ENCODE measurements at regions not wholly inside any gene's neighbourhood (a gene's known extent, or its start where the extent isn't known, plus 50 kb on each side); places are given as distances from the start of the nearest gene placed in this dataset.

DNA sequence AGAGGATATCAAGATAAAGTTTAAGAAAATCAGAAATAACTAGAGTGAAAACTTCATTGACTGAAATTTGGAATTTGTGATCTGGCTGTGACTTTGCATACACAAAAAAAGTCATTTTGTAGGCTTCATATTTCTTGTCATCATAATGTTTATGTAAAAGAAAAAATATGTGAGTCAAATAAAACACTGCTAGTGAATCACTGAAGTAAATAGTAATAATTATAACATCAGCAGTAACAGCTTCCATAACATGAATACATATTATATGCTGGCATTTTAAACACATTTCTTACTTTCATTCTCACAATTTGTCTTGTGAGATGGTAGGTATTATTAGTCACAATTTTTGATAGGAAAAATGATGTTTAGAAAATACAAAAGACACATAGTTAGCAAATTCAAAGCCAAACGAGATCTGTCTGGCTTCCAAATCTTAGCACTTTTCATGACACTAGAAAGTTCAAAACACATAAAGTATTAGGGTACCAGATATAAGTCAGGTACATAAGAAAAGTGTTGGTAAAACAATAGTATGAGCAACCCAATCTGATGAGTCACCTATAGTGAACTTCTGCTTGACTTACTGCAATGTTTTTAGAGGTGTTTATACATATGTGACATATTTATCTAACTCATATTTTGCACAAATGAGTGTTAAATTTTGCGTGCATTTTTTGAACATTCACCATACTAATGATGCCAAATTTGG lies 241.0 kb upstream of the SNX7 start:
- no peak for DNase-seq

GRCh38 chr1:98417820-98418219 lies 243.7 kb upstream of the SNX7 start:
- no peak for DNase-seq

DNA sequence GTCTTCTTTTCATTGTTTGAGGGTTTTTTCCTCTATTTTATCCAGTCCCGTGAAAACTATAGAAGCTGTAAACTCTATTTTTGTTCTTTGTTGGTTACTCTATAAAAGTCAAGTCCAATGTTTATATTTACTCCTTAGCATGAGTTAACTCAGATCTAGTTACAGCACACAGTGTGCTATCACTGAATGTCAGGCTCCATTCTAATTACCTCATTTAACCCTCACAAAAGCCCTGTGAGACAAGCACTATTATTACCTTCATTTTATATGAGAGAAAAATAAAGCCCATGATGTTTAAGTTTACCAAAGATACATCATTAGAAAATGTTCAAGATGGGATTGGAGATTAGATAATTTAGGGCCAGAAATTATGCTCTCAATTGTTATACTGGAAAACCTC lies 251.4 kb upstream of the SNX7 start:
- DNase-seq, result no peak

GRCh38 chr1:98406352-98407088 lies 255.0 kb upstream of the SNX7 start:
- DNase-seq, result peak; percentile 82

GRCh38 chr1:98405581-98406074 lies 255.9 kb upstream of the SNX7 start:
- peak; percentile 31 for DNase-seq

GRCh38 chr1:98404866-98405265 lies 256.7 kb upstream of the SNX7 start:
- peak; percentile 20 for DNase-seq

- no peak for DNase-seq
Measured at GRCh38 chr1:98403963-98404480, 257.5 kb upstream of the SNX7 start.

- DNase-seq, result no peak
Measured at GRCh38 chr1:98402860-98403259, 258.7 kb upstream of the SNX7 start.

GRCh38 chr1:98400446-98400845 lies 261.1 kb upstream of the SNX7 start:
- no peak for DNase-seq

DNA sequence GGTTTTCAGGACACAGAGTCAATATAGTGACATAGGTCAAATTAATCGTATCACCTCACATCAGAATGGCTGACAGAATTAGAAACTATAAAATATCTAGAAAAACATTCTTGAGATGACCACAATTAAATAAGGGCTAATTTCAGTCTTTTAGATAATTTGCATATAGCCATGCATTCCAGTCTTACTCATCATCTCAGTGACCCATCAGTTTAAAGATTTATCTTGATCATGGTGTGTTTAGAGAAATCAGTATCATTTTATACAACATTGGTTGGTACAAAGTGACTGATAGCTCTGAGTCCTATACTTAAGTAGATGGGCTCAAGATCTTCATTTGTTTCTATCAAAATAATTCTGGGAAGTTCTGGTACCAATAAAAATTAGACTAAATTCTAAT lies 262.3 kb upstream of the SNX7 start:
- DNase-seq, result no peak

DNA sequence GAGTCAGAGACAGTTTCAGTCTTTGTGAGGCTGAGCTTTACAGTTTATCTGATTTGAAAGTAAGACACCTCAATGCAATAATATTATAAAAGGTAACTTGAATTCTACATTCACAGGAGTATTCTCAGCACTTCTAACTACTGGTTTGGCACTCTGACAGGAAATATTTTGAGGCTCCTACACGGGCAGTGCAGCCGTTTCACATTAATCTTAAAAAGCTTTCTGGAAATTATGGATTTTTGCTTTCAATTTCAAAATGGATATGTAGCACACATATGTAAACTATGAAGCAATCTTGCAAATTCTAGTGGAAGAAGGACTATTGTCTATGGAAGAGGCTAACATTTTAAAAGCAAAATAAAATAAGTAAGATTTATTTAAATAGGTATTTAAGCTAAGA lies 262.9 kb upstream of the SNX7 start:
- no peak for DNase-seq

- no peak for DNase-seq
Measured at GRCh38 chr1:98398092-98398491, 263.4 kb upstream of the SNX7 start.

GRCh38 chr1:98393719-98394118 lies 267.8 kb upstream of the SNX7 start:
- no peak for DNase-seq

DNA sequence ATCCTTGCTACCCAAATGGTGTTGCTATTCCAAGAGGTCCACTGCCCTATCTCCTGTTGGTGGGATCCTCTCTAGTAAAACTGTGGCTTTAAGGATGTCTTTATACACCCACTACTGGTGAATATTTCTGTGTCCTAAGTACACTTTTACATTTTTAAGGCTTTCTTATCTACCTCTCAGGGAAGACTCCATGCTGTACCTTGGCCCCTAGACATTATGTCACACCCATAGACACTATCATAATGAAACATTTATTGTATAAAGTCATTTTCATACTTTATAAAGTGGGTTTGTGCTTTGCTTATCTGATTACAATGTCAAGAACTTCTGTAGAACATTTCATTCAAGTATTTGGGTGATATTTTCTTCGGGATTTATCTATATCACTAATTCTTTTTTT lies 270.3 kb upstream of the SNX7 start:
- no peak for DNase-seq

DNA sequence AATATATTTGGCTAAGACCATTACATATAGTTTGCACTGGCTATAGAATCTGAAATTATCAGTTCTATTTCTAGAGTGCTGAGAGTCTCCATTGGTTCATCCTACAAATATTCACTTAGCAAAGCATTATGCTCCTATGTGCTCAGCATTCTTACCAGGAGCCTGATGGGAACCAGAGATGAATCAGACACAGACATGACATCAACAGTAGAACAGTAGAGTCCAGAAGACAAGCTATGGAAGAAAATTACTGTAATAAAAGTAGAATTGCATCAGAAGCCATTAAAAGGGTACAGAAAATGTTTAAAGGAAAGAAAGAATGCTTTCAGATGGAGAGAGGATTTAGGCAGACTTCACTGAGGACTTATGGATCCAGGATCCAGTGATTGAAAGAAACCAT lies 271.7 kb upstream of the SNX7 start:
- DNase-seq, result no peak

GRCh38 chr1:98388441-98388840 lies 273.1 kb upstream of the SNX7 start:
- no peak for DNase-seq

DNA sequence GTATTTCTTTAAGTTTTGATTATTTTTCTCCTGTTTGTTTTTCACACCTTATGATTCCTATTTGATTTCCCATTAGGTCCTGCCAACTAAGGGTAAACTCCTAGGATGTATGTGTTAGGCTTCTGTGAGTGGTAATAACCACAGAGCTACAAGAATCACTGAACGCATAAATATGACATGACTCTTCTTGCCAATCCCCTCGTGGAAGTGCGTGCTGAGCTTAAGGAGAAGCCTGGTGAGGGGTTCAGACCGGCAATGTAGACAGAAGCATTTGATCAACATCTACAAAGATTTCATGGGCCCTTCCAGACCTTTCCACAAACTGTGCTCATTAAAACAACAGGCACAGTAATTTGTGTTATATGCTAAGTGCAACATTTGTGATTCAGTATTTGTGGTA lies 273.8 kb upstream of the SNX7 start:
- DNase-seq, result no peak

- DNase-seq, result no peak
Measured at GRCh38 chr1:98386675-98387440, 274.7 kb upstream of the SNX7 start.

GRCh38 chr1:98385652-98386051 lies 275.9 kb upstream of the SNX7 start:
- no peak for DNase-seq

DNA sequence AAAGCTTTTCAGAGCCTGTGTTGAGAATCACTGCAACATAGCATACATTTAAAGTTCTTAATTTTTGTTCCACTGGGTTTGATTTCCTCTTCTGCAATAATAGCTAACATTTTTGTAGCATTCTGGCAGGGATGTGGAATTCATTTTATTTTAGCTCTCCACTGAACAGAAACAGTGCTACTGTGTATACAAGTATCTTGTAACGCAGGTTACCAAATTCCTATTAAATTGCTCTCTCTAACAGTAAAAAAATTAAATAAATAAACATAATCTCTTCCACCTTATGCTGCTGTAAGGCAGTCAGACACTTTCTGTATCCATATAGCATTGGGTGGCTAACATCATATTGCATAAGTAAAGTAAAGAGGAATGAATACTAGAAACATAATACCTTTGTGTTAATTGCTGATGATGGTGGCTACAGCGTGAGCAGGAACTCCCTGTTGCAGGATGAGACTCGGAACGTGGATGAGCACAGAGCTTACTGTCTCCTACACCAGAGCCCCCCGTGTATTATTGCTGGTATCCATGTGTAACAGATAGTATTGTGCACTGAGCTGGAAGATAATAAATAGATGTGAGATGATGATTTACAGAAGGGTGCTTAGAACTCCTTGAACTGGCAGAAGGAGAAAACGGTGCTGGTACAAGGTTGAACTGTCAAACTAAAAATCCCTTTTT lies 276.9 kb upstream of the SNX7 start:
- DNase-seq, result peak; percentile 11

GRCh38 chr1:98382986-98383740 lies 278.4 kb upstream of the SNX7 start:
- DNase-seq, result no peak

DNA sequence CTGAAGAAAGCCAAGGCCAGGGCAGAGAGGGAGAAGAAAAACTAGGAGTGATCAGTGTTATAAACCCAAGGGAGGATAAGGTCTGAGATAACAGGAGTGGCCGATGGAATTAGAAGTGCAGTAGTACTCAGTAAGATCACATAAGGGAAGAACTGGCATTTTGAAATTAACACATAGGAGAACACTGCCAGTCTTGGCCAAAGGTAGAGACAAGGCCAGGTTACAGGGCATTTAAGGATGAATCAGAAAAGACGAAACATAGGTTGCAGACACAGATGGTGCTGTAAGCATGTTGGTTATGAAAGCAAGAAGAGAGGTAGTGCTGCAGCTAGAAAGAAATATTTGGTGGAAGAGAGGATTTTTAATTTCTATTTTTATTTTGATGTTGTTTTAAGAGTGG lies 278.9 kb upstream of the SNX7 start:
- no peak for DNase-seq

All from NCI-H82 (cell line).